ENCODE measurements at regions not wholly inside any gene's neighbourhood (a gene's known extent, or its start where the extent isn't known, plus 50 kb on each side); places are given as distances from the start of the nearest gene placed in this dataset.
"Not testable (repeated sequence)": the region's sequence is repeated elsewhere in the genome, so short reads cannot be mapped to it uniquely, and the experiment has no call there.

DNA sequence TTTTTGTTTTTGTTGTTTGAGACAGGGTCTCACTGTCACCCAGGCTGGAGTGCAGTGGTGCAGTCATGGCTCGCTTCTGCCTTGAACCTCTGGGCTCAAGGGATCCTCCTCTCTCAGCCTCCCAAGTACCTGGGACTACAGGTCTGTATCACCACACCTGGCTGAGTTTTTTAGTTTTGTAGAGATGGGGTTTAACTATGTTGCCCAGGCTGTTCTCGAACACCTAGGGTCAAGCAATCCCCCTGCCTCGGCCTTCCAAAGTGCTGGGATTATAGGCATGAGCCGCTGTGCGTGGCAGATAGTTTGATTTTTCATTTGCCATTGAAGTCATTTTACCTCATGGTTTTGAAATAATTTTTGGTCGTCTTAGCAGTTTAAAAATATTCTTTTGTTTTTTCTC is 94.3 kb upstream of the EIF5 start:
- TF ChIP-seq, protein P1, sequence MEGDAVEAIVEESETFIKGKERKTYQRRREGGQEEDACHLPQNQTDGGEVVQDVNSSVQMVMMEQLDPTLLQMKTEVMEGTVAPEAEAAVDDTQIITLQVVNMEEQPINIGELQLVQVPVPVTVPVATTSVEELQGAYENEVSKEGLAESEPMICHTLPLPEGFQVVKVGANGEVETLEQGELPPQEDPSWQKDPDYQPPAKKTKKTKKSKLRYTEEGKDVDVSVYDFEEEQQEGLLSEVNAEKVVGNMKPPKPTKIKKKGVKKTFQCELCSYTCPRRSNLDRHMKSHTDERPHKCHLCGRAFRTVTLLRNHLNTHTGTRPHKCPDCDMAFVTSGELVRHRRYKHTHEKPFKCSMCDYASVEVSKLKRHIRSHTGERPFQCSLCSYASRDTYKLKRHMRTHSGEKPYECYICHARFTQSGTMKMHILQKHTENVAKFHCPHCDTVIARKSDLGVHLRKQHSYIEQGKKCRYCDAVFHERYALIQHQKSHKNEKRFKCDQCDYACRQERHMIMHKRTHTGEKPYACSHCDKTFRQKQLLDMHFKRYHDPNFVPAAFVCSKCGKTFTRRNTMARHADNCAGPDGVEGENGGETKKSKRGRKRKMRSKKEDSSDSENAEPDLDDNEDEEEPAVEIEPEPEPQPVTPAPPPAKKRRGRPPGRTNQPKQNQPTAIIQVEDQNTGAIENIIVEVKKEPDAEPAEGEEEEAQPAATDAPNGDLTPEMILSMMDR (IDR thresholded peaks at IDR 0.05; ENCODE audit: insufficient read depth, low read length, severe bottlenecking): no peak
- Histone ChIP-seq H3K36me3 (ENCODE audit: control insufficient read depth, insufficient read depth, low read length) (no peaks in the 10 kb centered on the region), H3K27me3 (ENCODE audit: control insufficient read depth, insufficient read depth, low read length) (no peaks in the 10 kb centered on the region), H3K4me3 (ENCODE audit: low read depth, low read length) (no peak overlapping the region)
- DNase-seq (ENCODE audit: low read depth) (no peak), FAIRE-seq (no peak)

DNA sequence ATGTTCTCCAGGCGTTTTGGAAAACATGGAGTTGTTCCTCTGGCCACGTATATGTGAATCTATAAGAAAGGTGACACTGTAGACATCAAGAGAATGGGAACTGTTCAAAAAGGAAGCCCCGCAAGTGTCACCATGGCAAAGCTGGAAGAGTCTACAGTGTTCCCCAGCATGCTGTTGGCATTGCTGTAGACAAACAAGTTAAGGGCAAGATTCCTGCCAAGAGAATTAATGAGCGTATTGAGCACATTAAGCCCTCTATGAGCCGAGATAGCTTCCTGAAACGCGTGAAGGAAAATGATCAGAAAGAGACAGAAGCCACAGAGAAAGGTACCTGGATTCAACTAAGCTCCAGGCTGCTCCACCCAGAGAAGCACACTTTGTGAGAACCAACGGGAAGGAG is 92.5 kb upstream of the EIF5 start:
- no peaks in the 10 kb centered on the region for H3K27me3 ChIP-seq (ENCODE audit: control insufficient read depth, insufficient read depth, low read length)
- DNase-seq (ENCODE audit: low read depth) (no peak), FAIRE-seq (peak; percentile 88)
- no peaks in the 10 kb centered on the region for H3K36me3 ChIP-seq (ENCODE audit: control insufficient read depth, insufficient read depth, low read length)
- no peak overlapping the region for H3K4me3 ChIP-seq (ENCODE audit: low read depth, low read length)
- TF ChIP-seq, protein P1 (IDR thresholded peaks at IDR 0.05; ENCODE audit: insufficient read depth, low read length, severe bottlenecking): no peak

DNA sequence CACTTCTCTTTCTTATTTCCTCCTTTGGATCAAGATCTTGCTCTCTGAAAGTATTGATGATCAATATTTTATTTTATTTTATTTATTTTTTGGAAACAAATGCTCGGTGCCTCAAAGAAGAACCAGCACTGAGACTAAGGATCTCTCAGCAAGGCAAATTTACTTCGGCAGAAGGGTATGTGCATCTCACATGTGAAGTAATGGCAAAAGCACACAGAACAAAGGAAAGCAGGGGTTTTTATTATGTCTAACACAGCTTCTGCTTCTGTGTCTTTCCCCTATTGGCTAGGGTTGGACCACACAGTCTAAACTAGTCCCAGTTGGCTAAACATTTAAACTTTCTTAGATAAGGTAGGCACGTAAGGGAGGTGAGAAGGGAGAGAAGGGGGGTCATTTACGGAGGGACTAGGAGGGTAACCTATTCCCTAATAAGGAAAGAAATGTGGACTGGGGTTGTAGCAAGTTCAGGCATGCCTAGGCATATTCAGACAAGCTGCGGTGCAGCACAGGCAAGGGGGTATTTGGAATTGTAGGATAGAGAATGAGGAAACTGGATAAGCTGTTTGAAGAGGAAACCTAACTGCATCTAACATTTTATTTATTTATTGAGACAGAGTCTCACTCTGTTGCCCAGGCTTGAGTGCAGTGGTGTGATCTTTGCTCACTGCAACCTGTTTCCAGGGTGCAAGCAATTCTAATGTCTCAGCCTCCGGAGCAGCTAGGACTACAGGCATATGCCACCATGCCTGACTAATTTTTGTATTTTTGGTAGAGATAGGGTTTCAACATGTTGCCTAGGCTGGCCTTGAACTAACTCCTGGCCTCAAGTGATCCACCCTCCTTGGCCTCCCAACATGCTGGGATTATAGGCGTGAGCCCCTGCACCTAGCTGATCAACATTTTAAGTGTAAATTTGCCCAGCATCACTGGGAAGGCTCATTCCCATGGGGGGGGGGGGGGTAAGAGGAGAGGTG is 90.0 kb upstream of the EIF5 start:
- FAIRE-seq: no peak
- Histone ChIP-seq H3K36me3 (ENCODE audit: control insufficient read depth, insufficient read depth, low read length) (no peaks in the 10 kb centered on the region), H3K4me3 (ENCODE audit: low read depth, low read length) (no peak overlapping the region), H3K27me3 (ENCODE audit: control insufficient read depth, insufficient read depth, low read length) (no peaks in the 10 kb centered on the region)
- TF ChIP-seq, protein P1 (IDR thresholded peaks at IDR 0.05; ENCODE audit: insufficient read depth, low read length, severe bottlenecking): no peak
- DNase-seq (ENCODE audit: low read depth): peak; percentile 59

DNA sequence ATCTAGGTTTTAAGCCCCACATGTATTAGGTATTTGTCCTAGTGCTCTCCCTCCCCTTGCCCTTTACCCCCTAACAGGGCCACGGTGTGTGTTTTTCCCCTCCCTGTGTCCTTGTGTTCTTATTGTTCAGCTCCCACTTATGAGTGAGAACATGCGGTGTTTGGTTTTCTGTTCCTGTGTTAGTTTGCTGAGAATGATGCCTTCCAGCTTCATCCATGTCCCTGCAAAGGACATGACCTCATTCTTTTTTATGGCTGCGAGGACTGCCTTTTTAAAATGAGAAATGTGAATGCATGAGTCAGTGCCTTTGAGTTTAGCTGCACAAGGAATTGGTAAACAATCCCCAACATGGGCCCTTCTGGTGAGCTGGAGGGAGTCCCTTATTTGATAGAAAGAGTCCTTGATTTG is 88.4 kb upstream of the EIF5 start:
- H3K4me3 ChIP-seq (ENCODE audit: low read depth, low read length); H3K36me3 ChIP-seq (ENCODE audit: control insufficient read depth, insufficient read depth, low read length); FAIRE-seq; H3K27me3 ChIP-seq (ENCODE audit: control insufficient read depth, insufficient read depth, low read length): not testable (repeated sequence)
- DNase-seq (ENCODE audit: low read depth): peak; percentile 56

DNA sequence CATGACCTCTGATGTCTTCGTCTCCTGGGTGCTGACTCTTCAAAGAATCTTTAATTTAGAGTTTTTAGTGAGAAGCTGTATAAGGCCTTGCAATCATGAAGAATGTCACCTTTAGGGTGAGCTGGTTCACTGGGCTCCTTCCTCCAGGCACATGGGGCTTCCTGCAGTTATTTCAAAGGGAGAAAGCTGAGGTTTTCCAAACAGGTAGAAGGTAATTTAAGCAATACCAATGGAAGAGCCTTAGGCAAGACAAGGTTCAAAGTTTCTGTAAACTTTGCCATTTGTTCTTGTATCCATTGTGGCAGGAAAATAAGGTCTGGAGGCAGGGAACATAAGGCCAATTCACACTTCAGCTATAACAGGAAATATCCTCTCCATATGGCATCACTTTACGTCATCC is 88.0 kb upstream of the EIF5 start:
- Histone ChIP-seq H3K4me3 (ENCODE audit: low read depth, low read length) (no peak overlapping the region), H3K36me3 (ENCODE audit: control insufficient read depth, insufficient read depth, low read length) (no peaks in the 10 kb centered on the region), H3K27me3 (ENCODE audit: control insufficient read depth, insufficient read depth, low read length) (no peaks in the 10 kb centered on the region)
- TF ChIP-seq, protein P1 (IDR thresholded peaks at IDR 0.05; ENCODE audit: insufficient read depth, low read length, severe bottlenecking): no peak
- DNase-seq (ENCODE audit: low read depth) (no peak), FAIRE-seq (no peak)

DNA sequence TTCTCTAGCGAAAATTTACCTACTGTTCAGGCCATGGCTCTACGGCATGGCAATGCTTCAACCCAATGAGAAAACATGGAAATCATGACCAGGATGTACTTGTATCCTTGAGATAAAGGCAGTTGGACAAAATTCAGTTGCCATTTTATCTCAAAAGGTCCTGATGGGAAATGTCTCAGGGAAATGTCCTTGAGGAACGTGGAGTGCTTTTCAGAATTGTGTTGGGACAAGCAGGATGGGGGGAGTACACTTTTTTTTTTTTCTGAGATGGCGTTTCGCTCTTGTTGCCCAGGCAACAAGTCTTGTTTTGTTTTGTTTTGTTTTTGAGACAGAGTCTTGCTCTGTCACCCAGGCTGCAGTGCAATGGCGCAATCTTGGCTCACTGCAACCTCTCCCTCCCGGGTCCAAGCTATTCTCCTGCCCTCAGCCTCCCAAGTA is 86.8 kb upstream of the EIF5 start:
- no peak for FAIRE-seq

More for the DNA sequence above, 86.8 kb upstream of the EIF5 start:
- TF ChIP-seq, protein P1 (IDR thresholded peaks at IDR 0.05; ENCODE audit: insufficient read depth, low read length, severe bottlenecking): no peak
- Histone ChIP-seq H3K36me3 (ENCODE audit: control insufficient read depth, insufficient read depth, low read length) (no peaks in the 10 kb centered on the region), H3K4me3 (ENCODE audit: low read depth, low read length) (no peak overlapping the region), H3K27me3 (ENCODE audit: control insufficient read depth, insufficient read depth, low read length) (no peaks in the 10 kb centered on the region)
- no peak for DNase-seq (ENCODE audit: low read depth)
